ENCODE measurements at regions not wholly inside any gene's neighbourhood (a gene's known extent, or its start where the extent isn't known, plus 50 kb on each side); places are given as distances from the start of the nearest gene placed in this dataset.

- no peaks in the 10 kb centered on the region for H3K9me3 Mint-ChIP-seq
- DNase-seq, result no peak
- H3K27ac Mint-ChIP-seq, result no peak overlapping the region
- no peaks in the 10 kb centered on the region for H3K36me3 Mint-ChIP-seq (ENCODE audit: low read depth)
- H3K4me3 Mint-ChIP-seq, result no peak overlapping the region
- ATAC-seq, result no peak
- H3K4me1 Mint-ChIP-seq, result no peaks in the 10 kb centered on the region
- no peaks in the 10 kb centered on the region for H3K27me3 Mint-ChIP-seq
Measured at GRCh38 chr18:78323453-78324197, 656.0 kb upstream of the SALL3 start.

- DNase-seq (no peak), ATAC-seq (no peak)
- Mint-ChIP-seq H3K4me1 (no peaks in the 10 kb centered on the region), H3K4me3 (no peak overlapping the region), H3K36me3 (ENCODE audit: low read depth) (no peaks in the 10 kb centered on the region), H3K27ac (no peak overlapping the region), H3K27me3 (no peaks in the 10 kb centered on the region), H3K9me3 (no peaks in the 10 kb centered on the region)
Measured at GRCh38 chr18:78327643-78328042, 652.0 kb upstream of the SALL3 start.

- H3K27me3 Mint-ChIP-seq, result peaks cover 2% of the 10 kb centered on the region
- no peak overlapping the region for H3K27ac Mint-ChIP-seq
- no peaks in the 10 kb centered on the region for H3K9me3 Mint-ChIP-seq
- DNase-seq, result no peak
- H3K4me3 Mint-ChIP-seq, result no peak overlapping the region
- H3K36me3 Mint-ChIP-seq (ENCODE audit: low read depth), result no peaks in the 10 kb centered on the region
- ATAC-seq, result no peak
- no peaks in the 10 kb centered on the region for H3K4me1 Mint-ChIP-seq
Measured at GRCh38 chr18:78330766-78331165, 648.9 kb upstream of the SALL3 start.

DNA sequence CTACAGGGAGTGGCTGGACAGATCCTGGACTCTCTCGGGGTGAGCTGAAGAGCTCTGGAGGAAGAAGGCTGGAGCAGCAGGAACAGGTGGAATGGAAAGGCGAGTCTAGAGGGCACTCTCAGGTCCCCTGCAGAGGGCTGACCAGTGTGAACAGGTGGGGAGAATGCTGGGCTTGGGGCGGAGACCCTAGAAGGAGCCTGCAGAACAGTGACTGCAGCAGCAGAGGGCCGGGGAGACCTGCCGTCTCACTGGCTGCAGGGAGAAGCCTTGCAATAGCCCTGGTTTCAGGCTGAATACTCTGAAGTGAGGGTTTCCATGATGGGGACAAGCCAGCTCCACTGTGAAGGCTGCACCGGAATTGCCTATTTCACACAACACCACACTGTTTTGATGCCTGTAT is 626.7 kb upstream of the SALL3 start:
- Mint-ChIP-seq H3K9me3 (no peaks in the 10 kb centered on the region), H3K27ac (no peak overlapping the region), H3K4me3 (no peak overlapping the region), H3K27me3 (peaks cover 5% of the 10 kb centered on the region), H3K4me1 (no peaks in the 10 kb centered on the region), H3K36me3 (ENCODE audit: low read depth) (no peaks in the 10 kb centered on the region)
- ATAC-seq, result no peak
- DNase-seq, result no peak

- H3K27ac Mint-ChIP-seq, result no peak overlapping the region
- H3K27me3 Mint-ChIP-seq, result no peaks in the 10 kb centered on the region
- no peaks in the 10 kb centered on the region for H3K9me3 Mint-ChIP-seq
- DNase-seq (no peak), ATAC-seq (no peak)
- H3K4me3 Mint-ChIP-seq, result no peak overlapping the region
- H3K4me1 Mint-ChIP-seq, result no peaks in the 10 kb centered on the region
- no peaks in the 10 kb centered on the region for H3K36me3 Mint-ChIP-seq (ENCODE audit: low read depth)
Measured at GRCh38 chr18:78362198-78362597, 617.4 kb upstream of the SALL3 start.

DNA sequence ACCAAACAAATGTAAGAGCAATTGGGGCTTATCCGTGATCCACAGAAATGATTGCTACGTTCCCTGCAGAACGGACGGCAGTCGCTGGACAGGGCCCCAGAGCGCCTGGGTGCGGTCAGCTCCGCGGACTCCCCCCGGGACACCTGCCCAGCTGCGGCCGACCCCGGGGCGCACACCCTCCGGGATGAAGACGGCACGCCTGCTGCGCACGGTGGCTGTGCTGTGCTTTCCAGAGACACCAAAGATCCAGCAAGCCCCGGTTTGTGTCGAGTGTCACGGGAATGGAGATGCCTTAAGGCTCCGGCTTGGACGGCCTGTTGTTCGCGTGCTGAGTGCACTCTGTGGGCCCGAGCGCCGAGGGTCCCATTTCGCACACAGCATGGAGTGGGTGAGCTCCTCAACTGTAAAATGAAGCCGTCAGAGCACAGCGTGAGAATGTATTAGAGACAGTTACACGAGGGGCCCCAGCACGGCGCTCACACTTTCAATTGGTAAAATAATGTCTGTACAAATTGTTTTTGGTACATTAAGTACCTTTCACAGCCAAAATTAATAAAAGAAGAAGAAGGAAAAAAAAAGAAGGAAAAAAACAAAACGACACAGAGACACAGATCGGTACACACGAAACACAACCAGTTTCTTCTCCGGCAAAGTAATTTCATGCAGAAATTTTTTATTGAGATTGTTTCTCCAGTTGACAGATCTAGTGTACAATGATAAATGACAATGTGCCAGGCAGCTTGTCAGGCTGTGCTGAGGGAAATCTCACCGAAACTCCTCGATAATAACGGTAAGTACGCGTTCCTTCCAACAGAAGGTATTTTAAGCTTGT is 615.8 kb upstream of the SALL3 start:
- DNase-seq, result no peak
- no peaks in the 10 kb centered on the region for H3K4me1 Mint-ChIP-seq

GRCh38 chr18:78364388-78364960 is 615.1 kb upstream of the SALL3 start:
- Mint-ChIP-seq H3K27me3 (no peaks in the 10 kb centered on the region), H3K4me1 (no peaks in the 10 kb centered on the region), H3K4me3 (no peak overlapping the region), H3K27ac (no peak overlapping the region), H3K36me3 (ENCODE audit: low read depth) (no peaks in the 10 kb centered on the region), H3K9me3 (no peaks in the 10 kb centered on the region)
- ATAC-seq, result no peak
- no peak for DNase-seq

More for the DNA sequence above, 615.8 kb upstream of the SALL3 start:
- H3K9me3 Mint-ChIP-seq, result no peaks in the 10 kb centered on the region
- no peak for ATAC-seq
- H3K4me3 Mint-ChIP-seq, result no peak overlapping the region
- H3K36me3 Mint-ChIP-seq (ENCODE audit: low read depth), result no peaks in the 10 kb centered on the region
- H3K27ac Mint-ChIP-seq, result no peak overlapping the region
- H3K27me3 Mint-ChIP-seq, result no peaks in the 10 kb centered on the region

- ATAC-seq (no peak), DNase-seq (no peak)
- H3K27ac Mint-ChIP-seq, result no peak overlapping the region
- H3K4me3 Mint-ChIP-seq, result no peak overlapping the region
- no peaks in the 10 kb centered on the region for H3K4me1 Mint-ChIP-seq
- no peaks in the 10 kb centered on the region for H3K9me3 Mint-ChIP-seq
- no peaks in the 10 kb centered on the region for H3K27me3 Mint-ChIP-seq
- no peaks in the 10 kb centered on the region for H3K36me3 Mint-ChIP-seq (ENCODE audit: low read depth)
Measured at GRCh38 chr18:78367996-78368395, 611.6 kb upstream of the SALL3 start.

DNA sequence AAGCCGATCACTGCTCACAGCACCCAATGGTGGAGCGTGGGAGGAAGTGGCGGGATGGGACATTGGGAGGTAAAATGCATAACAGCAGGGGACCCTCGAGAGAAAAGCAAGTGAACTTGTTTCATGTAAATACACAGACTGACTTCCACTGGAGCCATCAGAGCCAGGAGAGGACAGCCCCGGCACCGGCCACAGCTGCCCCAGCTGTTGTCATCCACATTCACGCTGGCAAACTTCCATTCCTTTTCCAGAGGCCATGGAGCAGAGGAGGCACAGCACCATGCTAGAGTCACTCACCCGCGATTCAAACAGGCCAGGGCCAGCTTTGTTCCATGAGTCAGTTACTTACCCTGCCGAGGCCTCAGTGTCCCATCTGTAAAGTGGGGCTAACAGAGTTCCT is 610.9 kb upstream of the SALL3 start:
- H3K4me1 Mint-ChIP-seq, result no peaks in the 10 kb centered on the region
- no peaks in the 10 kb centered on the region for H3K9me3 Mint-ChIP-seq
- no peak overlapping the region for H3K4me3 Mint-ChIP-seq
- ATAC-seq (no peak), DNase-seq (no peak)
- H3K27me3 Mint-ChIP-seq, result no peaks in the 10 kb centered on the region
- no peaks in the 10 kb centered on the region for H3K36me3 Mint-ChIP-seq (ENCODE audit: low read depth)
- H3K27ac Mint-ChIP-seq, result no peak overlapping the region

DNA sequence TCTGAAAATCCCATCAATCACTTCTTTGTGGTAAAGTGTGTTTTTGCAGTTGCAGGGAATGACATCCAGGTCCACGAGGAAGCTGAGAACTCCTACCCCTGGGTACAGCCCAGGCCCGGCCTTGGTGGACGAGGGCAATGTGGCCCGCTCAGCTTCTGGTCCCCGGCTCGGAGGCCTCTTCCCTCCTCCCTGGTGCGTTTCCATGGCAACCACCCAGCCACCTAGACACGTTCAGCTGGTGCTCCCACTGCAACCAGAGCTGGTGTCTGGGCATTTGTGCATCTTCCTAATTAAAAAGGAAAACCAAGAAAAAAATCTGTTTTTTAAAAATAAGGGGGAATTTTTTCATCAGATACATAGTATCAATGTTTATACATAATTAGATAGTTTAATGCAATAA is 603.6 kb upstream of the SALL3 start:
- no peaks in the 10 kb centered on the region for H3K36me3 Mint-ChIP-seq (ENCODE audit: low read depth)
- ATAC-seq, result no peak
- H3K4me3 Mint-ChIP-seq, result no peak overlapping the region
- H3K27me3 Mint-ChIP-seq, result no peaks in the 10 kb centered on the region
- no peaks in the 10 kb centered on the region for H3K4me1 Mint-ChIP-seq
- no peaks in the 10 kb centered on the region for H3K9me3 Mint-ChIP-seq
- DNase-seq, result no peak
- no peak overlapping the region for H3K27ac Mint-ChIP-seq

GRCh38 chr18:78378403-78378802 is 601.2 kb upstream of the SALL3 start:
- Mint-ChIP-seq H3K27me3 (no peaks in the 10 kb centered on the region), H3K4me1 (no peaks in the 10 kb centered on the region), H3K9me3 (no peaks in the 10 kb centered on the region), H3K4me3 (no peak overlapping the region), H3K36me3 (ENCODE audit: low read depth) (no peaks in the 10 kb centered on the region), H3K27ac (no peak overlapping the region)
- DNase-seq (no peak), ATAC-seq (no peak)

- Mint-ChIP-seq H3K27ac (no peak overlapping the region), H3K36me3 (ENCODE audit: low read depth) (no peaks in the 10 kb centered on the region), H3K9me3 (no peaks in the 10 kb centered on the region), H3K4me3 (no peak overlapping the region), H3K27me3 (no peaks in the 10 kb centered on the region), H3K4me1 (no peaks in the 10 kb centered on the region)
- no peak for ATAC-seq
- DNase-seq, result no peak
Measured at GRCh38 chr18:78378983-78379382, 600.6 kb upstream of the SALL3 start.

- no peak overlapping the region for H3K4me3 Mint-ChIP-seq
Measured at GRCh38 chr18:78390348-78390951, 589.2 kb upstream of the SALL3 start.

GRCh38 chr18:78390952-78391348 is 588.7 kb upstream of the SALL3 start:
- H3K4me3 Mint-ChIP-seq, result no peak overlapping the region
- H3K4me1 Mint-ChIP-seq, result no peaks in the 10 kb centered on the region
- H3K9me3 Mint-ChIP-seq, result peaks cover 18% of the 10 kb centered on the region
- H3K27me3 Mint-ChIP-seq, result no peaks in the 10 kb centered on the region
- H3K36me3 Mint-ChIP-seq (ENCODE audit: low read depth), result no peaks in the 10 kb centered on the region
- no peak overlapping the region for H3K27ac Mint-ChIP-seq
- DNase-seq, result no peak
- no peak for ATAC-seq

More at GRCh38 chr18:78390348-78390951, 589.2 kb upstream of the SALL3 start:
- no peaks in the 10 kb centered on the region for H3K36me3 Mint-ChIP-seq (ENCODE audit: low read depth)
- ATAC-seq (no peak), DNase-seq (no peak)
- H3K27ac Mint-ChIP-seq, result no peak overlapping the region
- H3K4me1 Mint-ChIP-seq, result no peaks in the 10 kb centered on the region
- no peaks in the 10 kb centered on the region for H3K27me3 Mint-ChIP-seq
- peaks cover 19% of the 10 kb centered on the region for H3K9me3 Mint-ChIP-seq
